Osteocyte (in vitro differentiated cells): ENCODE measurements at regions not wholly inside any gene's neighbourhood (a gene's known extent, or its start where the extent isn't known, plus 50 kb on each side); places are given as distances from the start of the nearest gene placed in this dataset.

Experiments used
- DNase-seq: peaks from one replicate; pipeline ENCODE4 v3.0.0; 2021; ENCODE audit warnings: mixed read lengths; ENCODE audit not compliant: unreplicated experiment; ENCODE audit errors: extremely low spot score
- H3K27ac Mint-ChIP-seq: one replicate; pipeline ENCODE4 v1.8.0; 2021; ENCODE audit warnings: mild to moderate bottlenecking, mixed read lengths; ENCODE audit not compliant: unreplicated experiment
- H3K27me3 Mint-ChIP-seq: one replicate; pipeline ENCODE4 v1.8.0; 2021; ENCODE audit warnings: mixed read lengths; ENCODE audit not compliant: unreplicated experiment
- H3K36me3 Mint-ChIP-seq: one replicate; pipeline ENCODE4 v1.8.0; 2021; ENCODE audit warnings: mixed read lengths; ENCODE audit not compliant: unreplicated experiment
- H3K4me1 Mint-ChIP-seq: one replicate; pipeline ENCODE4 v1.8.0; 2021; ENCODE audit warnings: mixed read lengths; ENCODE audit not compliant: unreplicated experiment
- H3K4me3 Mint-ChIP-seq: one replicate; pipeline ENCODE4 v1.8.0; 2021; ENCODE audit warnings: mild to moderate bottlenecking, moderate library complexity, mixed read lengths; ENCODE audit not compliant: unreplicated experiment
- H3K9me3 Mint-ChIP-seq: one replicate; pipeline ENCODE4 v1.8.0; 2021; ENCODE audit warnings: mixed read lengths; ENCODE audit not compliant: unreplicated experiment
- TF ChIP-seq, protein P1 (sequence below): fragments of 200-600 bp; sonication (generic); IDR thresholded peaks from 2 replicates; pipeline ENCODE4 v1.5.0; 2021; ENCODE audit warnings: antibody characterized with exemption, mild to moderate bottlenecking, moderate library complexity

DNA sequence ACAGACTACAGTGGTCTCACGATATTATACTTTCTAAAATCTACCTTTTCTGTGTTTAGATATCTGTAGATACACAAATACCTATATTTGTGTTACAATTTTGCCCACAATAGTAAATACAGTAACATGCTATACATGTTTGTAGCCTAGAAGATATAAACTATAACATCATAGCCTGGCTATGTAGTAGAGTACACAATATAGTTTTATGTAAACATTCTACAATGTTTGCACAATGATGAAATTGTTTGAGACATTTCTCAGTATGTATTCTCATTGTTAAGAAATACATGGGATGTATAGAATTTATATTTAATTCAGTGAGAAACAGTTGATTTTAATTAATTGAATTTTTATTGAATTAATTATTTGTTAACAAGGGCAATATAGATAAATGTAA is 1367.0 kb downstream of the OTOL1 start:
- H3K27me3 Mint-ChIP-seq, result no peaks in the 10 kb centered on the region
- H3K9me3 Mint-ChIP-seq, result no peaks in the 10 kb centered on the region
- H3K4me1 Mint-ChIP-seq, result peaks cover 4% of the 10 kb centered on the region
- no peaks in the 10 kb centered on the region for H3K36me3 Mint-ChIP-seq
- no peak for DNase-seq
- no peak overlapping the region for H3K27ac Mint-ChIP-seq
- TF ChIP-seq, protein P1, sequence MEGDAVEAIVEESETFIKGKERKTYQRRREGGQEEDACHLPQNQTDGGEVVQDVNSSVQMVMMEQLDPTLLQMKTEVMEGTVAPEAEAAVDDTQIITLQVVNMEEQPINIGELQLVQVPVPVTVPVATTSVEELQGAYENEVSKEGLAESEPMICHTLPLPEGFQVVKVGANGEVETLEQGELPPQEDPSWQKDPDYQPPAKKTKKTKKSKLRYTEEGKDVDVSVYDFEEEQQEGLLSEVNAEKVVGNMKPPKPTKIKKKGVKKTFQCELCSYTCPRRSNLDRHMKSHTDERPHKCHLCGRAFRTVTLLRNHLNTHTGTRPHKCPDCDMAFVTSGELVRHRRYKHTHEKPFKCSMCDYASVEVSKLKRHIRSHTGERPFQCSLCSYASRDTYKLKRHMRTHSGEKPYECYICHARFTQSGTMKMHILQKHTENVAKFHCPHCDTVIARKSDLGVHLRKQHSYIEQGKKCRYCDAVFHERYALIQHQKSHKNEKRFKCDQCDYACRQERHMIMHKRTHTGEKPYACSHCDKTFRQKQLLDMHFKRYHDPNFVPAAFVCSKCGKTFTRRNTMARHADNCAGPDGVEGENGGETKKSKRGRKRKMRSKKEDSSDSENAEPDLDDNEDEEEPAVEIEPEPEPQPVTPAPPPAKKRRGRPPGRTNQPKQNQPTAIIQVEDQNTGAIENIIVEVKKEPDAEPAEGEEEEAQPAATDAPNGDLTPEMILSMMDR, result no peak
- no peak overlapping the region for H3K4me3 Mint-ChIP-seq

DNA sequence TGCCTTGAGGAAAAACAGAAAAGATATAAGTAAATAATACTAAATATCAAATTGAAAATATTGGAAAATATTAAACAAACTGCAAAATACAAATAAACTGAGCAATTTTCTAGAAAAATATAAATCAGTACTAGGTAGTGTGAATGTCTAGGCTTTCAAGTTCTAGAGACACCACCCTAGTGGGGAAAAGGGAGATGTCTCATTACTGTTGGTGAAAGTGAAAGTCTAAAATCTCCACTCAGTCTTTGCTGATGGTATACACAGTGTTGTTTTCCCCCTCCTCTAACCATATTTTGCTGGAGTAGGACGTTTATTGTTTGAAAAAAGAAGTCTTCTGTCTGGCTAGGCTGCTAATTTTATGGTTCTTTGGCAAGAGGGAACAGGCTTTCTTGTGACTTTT is 1368.9 kb downstream of the OTOL1 start:
- TF ChIP-seq, protein P1, result peak; percentile 15
- H3K9me3 Mint-ChIP-seq, result peaks cover 3% of the 10 kb centered on the region
- H3K27ac Mint-ChIP-seq, result no peak overlapping the region
- no peaks in the 10 kb centered on the region for H3K36me3 Mint-ChIP-seq
- DNase-seq, result no peak
- H3K27me3 Mint-ChIP-seq, result no peaks in the 10 kb centered on the region
- H3K4me1 Mint-ChIP-seq, result peaks cover 4% of the 10 kb centered on the region
- H3K4me3 Mint-ChIP-seq, result no peak overlapping the region

GRCh38 chr3:162879021-162879562 is 1382.5 kb downstream of the OTOL1 start:
- Mint-ChIP-seq H3K4me3 (no peak overlapping the region), H3K4me1 (no peaks in the 10 kb centered on the region), H3K27me3 (no peaks in the 10 kb centered on the region), H3K9me3 (no peaks in the 10 kb centered on the region), H3K36me3 (no peaks in the 10 kb centered on the region), H3K27ac (no peak overlapping the region)
- no peak for DNase-seq
- TF ChIP-seq, protein P1, result no peak

GRCh38 chr3:162884373-162884772 is 1387.8 kb downstream of the OTOL1 start:
- H3K9me3 Mint-ChIP-seq, result no peaks in the 10 kb centered on the region

GRCh38 chr3:162892921-162893793 is 1396.5 kb downstream of the OTOL1 start:
- DNase-seq, result no peak
- Mint-ChIP-seq H3K4me3 (no peak overlapping the region), H3K9me3 (no peaks in the 10 kb centered on the region), H3K27ac (no peak overlapping the region), H3K36me3 (no peaks in the 10 kb centered on the region), H3K27me3 (no peaks in the 10 kb centered on the region), H3K4me1 (peaks cover 5% of the 10 kb centered on the region)
- TF ChIP-seq, protein P1, result no peak

More at GRCh38 chr3:162884373-162884772, 1387.8 kb downstream of the OTOL1 start:
- Mint-ChIP-seq H3K4me1 (no peaks in the 10 kb centered on the region), H3K27ac (no peak overlapping the region), H3K36me3 (no peaks in the 10 kb centered on the region), H3K4me3 (no peak overlapping the region), H3K27me3 (no peaks in the 10 kb centered on the region)
- DNase-seq, result no peak
- TF ChIP-seq, protein P1, result no peak
